ENCODE measurements at regions not wholly inside any gene's neighbourhood (a gene's known extent, or its start where the extent isn't known, plus 50 kb on each side); places are given as distances from the start of the nearest gene placed in this dataset.

GRCh38 chr2:52144590-52144989 is 1112.7 kb upstream of the NRXN1 start:
- 76 to 84% (median 78%) methylated on average over 4 of the region's 4 CpGs for WGBS, 3 donors
- H3K27me3 ChIP-seq, result no peaks in the 10 kb centered on the region
- no peak overlapping the region for H3K4me3 ChIP-seq
- H3K27ac ChIP-seq, result no peak overlapping the region
- intact Hi-C loops (cut with DNase I), result no loop called here
- no peaks in the 10 kb centered on the region for H3K4me1 ChIP-seq (ENCODE audit: insufficient read depth)
- TF ChIP-seq CTCF (IDR thresholded peaks at IDR 0.05), result no peak
- TF ChIP-seq POLR2A (IDR thresholded peaks at IDR 0.05), result no peak
- no peak for TF ChIP-seq EP300 (IDR thresholded peaks at IDR 0.05)
- no peak for DNase-seq
- no peaks in the 10 kb centered on the region for H3K36me3 ChIP-seq
- no peaks in the 10 kb centered on the region for H3K9me3 ChIP-seq

- WGBS, 3 donors, result 76 to 89% (median 77%) methylated on average over 1 of the region's 1 CpG
- intact Hi-C loops (cut with DNase I), result no loop called here
- H3K9me3 ChIP-seq, result no peaks in the 10 kb centered on the region
- no peak overlapping the region for H3K27ac ChIP-seq
- H3K36me3 ChIP-seq, result no peaks in the 10 kb centered on the region
- no peak overlapping the region for H3K4me3 ChIP-seq
- no peak for TF ChIP-seq POLR2A (IDR thresholded peaks at IDR 0.05)
- TF ChIP-seq EP300 (IDR thresholded peaks at IDR 0.05), result no peak
- TF ChIP-seq CTCF (IDR thresholded peaks at IDR 0.05), result no peak
- H3K4me1 ChIP-seq (ENCODE audit: insufficient read depth), result no peaks in the 10 kb centered on the region
- DNase-seq, result no peak
- no peaks in the 10 kb centered on the region for H3K27me3 ChIP-seq
Measured at GRCh38 chr2:52141076-52141475, 1109.1 kb upstream of the NRXN1 start.

GRCh38 chr2:52139241-52139640 is 1107.3 kb upstream of the NRXN1 start:
- Histone ChIP-seq H3K9me3 (no peaks in the 10 kb centered on the region), H3K27ac (no peak overlapping the region), H3K36me3 (no peaks in the 10 kb centered on the region), H3K4me1 (ENCODE audit: insufficient read depth) (no peaks in the 10 kb centered on the region), H3K4me3 (no peak overlapping the region), H3K27me3 (no peaks in the 10 kb centered on the region)
- no peak for DNase-seq
- TF ChIP-seq CTCF (IDR thresholded peaks at IDR 0.05) (no peak), POLR2A (IDR thresholded peaks at IDR 0.05) (no peak), EP300 (IDR thresholded peaks at IDR 0.05) (no peak)
- intact Hi-C loops (cut with DNase I), result no loop called here

- no peak for TF ChIP-seq POLR2A (IDR thresholded peaks at IDR 0.05)
- TF ChIP-seq CTCF (IDR thresholded peaks at IDR 0.05), result no peak
- TF ChIP-seq EP300 (IDR thresholded peaks at IDR 0.05), result no peak
- 65 to 69% (median 65%) methylated on average over 2 of the region's 2 CpGs for whole genome bisulfite sequencing, 3 donors
- H3K4me3 ChIP-seq, result no peak overlapping the region
- no peaks in the 10 kb centered on the region for H3K9me3 ChIP-seq
- H3K27me3 ChIP-seq, result no peaks in the 10 kb centered on the region
- no peak for DNase-seq
- H3K27ac ChIP-seq, result no peak overlapping the region
- no peaks in the 10 kb centered on the region for H3K36me3 ChIP-seq
- intact Hi-C loops (cut with DNase I), result no loop called here
- no peaks in the 10 kb centered on the region for H3K4me1 ChIP-seq (ENCODE audit: insufficient read depth)
Measured at GRCh38 chr2:52135235-52135634, 1103.3 kb upstream of the NRXN1 start.

DNA sequence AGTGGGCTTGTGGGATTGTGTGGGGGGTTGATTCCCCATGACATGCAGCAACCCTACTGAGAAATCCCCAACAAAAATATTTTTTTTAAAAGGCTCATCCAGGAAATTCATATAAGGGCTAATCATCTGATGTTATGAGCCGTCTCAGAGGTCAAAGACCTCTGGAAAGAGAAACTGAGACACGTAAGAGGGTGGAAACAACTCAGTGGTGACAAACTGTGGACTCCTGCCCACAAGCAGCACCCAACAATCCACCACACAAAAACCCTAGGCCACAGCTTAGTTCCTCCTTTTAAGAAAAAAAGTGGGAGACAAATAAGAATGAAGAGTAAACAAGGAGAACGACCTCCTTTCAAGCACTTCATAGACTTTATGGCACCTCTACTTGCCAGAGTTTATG is 1096.1 kb upstream of the NRXN1 start:
- H3K4me1 ChIP-seq (ENCODE audit: insufficient read depth), result no peaks in the 10 kb centered on the region

More for the DNA sequence above, 1096.1 kb upstream of the NRXN1 start:
- intact Hi-C loops (cut with DNase I), result no loop called here
- H3K27me3 ChIP-seq, result no peaks in the 10 kb centered on the region
- 61 to 71% (median 65%) methylated on average over 3 of the region's 3 CpGs for whole genome bisulfite sequencing, 3 donors
- no peak overlapping the region for H3K4me3 ChIP-seq
- no peaks in the 10 kb centered on the region for H3K9me3 ChIP-seq
- H3K27ac ChIP-seq, result no peak overlapping the region
- no peak for DNase-seq
- no peak for TF ChIP-seq POLR2A (IDR thresholded peaks at IDR 0.05)
- no peak for TF ChIP-seq CTCF (IDR thresholded peaks at IDR 0.05)
- TF ChIP-seq EP300 (IDR thresholded peaks at IDR 0.05), result no peak
- no peaks in the 10 kb centered on the region for H3K36me3 ChIP-seq
